Right lung (tissue), 2 donors: ENCODE measurements at regions not wholly inside any gene's neighbourhood (a gene's known extent, or its start where the extent isn't known, plus 50 kb on each side); places are given as distances from the start of the nearest gene placed in this dataset.
"Not testable (repeated sequence)": the region's sequence is repeated elsewhere in the genome, so short reads cannot be mapped to it uniquely, and the experiment has no call there.

ENCODE experiments used
- DNase-seq, 2 donors: peaks; one replicate each; pipeline ENCODE4 v3.0.0-alpha.2; 2013

- DNase-seq: not testable (repeated sequence)
Observed at GRCh38 chr11:115633977-115634376, 129.8 kb upstream of the CADM1 start.

- no peak for DNase-seq
Observed at GRCh38 chr11:115632061-115632460, 127.8 kb upstream of the CADM1 start.

- DNase-seq: no peak
Observed at GRCh38 chr11:115631609-115632008, 127.4 kb upstream of the CADM1 start.

GRCh38 chr11:115630214-115630613, 126.0 kb upstream of the CADM1 start:
- DNase-seq: no peak

- DNase-seq: no peak
Observed at GRCh38 chr11:115629456-115630015, 125.3 kb upstream of the CADM1 start.

- no peak for DNase-seq
Observed at GRCh38 chr11:115627666-115628460, 123.6 kb upstream of the CADM1 start.

- no peak for DNase-seq
Observed at GRCh38 chr11:115627071-115627470, 122.9 kb upstream of the CADM1 start.

GRCh38 chr11:115626414-115626813, 122.2 kb upstream of the CADM1 start:
- DNase-seq: no peak

GRCh38 chr11:115625502-115625901, 121.3 kb upstream of the CADM1 start:
- DNase-seq: no peak

- no peak for DNase-seq
Observed at GRCh38 chr11:115624065-115624464, 119.8 kb upstream of the CADM1 start.

- DNase-seq: peak; percentile 60 to 69
Observed at GRCh38 chr11:115623021-115623451, 118.8 kb upstream of the CADM1 start.

GRCh38 chr11:115618428-115618827, 114.2 kb upstream of the CADM1 start:
- DNase-seq: no peak

- no peak for DNase-seq
Observed at GRCh38 chr11:115617767-115618166, 113.6 kb upstream of the CADM1 start.

GRCh38 chr11:115616971-115617370, 112.8 kb upstream of the CADM1 start:
- no peak for DNase-seq

- DNase-seq: no peak
Observed at GRCh38 chr11:115613986-115614632, 109.9 kb upstream of the CADM1 start.

GRCh38 chr11:115613004-115613403, 108.8 kb upstream of the CADM1 start:
- DNase-seq: no peak

- DNase-seq: no peak
Observed at GRCh38 chr11:115612046-115612730, 108.0 kb upstream of the CADM1 start.

GRCh38 chr11:115611343-115611742, 107.1 kb upstream of the CADM1 start:
- no peak for DNase-seq

- no peak for DNase-seq
Observed at GRCh38 chr11:115610908-115611307, 106.7 kb upstream of the CADM1 start.

- not testable (repeated sequence) for DNase-seq
Observed at GRCh38 chr11:115610234-115610633, 106.0 kb upstream of the CADM1 start.

GRCh38 chr11:115608976-115609375, 104.8 kb upstream of the CADM1 start:
- DNase-seq: no peak

GRCh38 chr11:115607621-115608221, 103.5 kb upstream of the CADM1 start:
- DNase-seq: no peak
